GM18858 (cell line): ENCODE measurements at regions not wholly inside any gene's neighbourhood (a gene's known extent, or its start where the extent isn't known, plus 50 kb on each side); places are given as distances from the start of the nearest gene placed in this dataset.

ENCODE experiments used
- ATAC-seq: cut with Tn5 transposase; IDR thresholded peaks from one replicate; pipeline ENCODE4 v1.9.1; 2021; ENCODE audit not compliant: unreplicated experiment

DNA sequence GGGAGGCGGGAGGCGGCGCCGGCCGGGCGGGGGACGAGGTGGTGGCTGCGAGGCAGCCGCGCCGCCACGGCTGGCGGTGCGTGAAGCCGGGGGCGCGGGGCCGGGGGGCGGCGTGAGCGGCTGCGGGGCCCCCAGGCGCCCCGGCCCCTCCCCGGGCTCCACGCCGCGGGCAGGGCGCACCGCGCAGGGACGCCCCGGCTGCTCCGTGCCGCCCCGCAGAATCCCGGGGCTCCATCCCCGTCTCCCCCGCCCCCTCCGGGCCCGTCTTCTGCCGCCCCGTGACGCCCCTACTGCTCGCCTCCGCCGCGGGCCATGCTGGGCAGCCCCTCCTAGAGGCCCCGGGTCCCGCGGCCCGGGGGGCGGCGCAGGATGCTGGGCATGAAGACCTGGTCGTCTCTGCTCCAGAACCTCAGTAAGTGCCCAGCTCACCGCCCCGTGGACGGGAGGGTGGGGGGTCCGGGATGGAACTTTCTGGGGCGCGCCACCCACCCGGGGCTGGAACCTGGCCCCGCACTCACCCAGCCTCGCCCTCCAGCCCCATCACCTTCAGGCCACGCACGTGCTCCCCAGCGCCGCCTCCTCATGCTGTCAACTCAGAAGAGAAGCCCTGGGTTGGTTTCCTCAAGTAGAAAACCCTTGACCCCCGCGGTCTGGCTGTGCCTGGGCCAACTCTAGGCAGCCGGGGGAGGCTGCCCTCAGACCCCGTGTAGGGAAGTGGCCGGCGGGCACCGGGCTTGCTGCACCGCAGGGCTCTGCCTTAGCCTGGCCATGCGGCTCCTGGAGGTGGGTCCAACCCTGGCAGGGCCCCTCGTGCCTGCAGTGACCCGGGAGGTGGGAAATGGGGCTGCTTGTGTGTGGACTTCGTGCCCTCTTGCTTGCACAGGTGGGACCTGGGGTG, 150.2 kb upstream of the GSE1 start:
- ATAC-seq, result no peak

DNA sequence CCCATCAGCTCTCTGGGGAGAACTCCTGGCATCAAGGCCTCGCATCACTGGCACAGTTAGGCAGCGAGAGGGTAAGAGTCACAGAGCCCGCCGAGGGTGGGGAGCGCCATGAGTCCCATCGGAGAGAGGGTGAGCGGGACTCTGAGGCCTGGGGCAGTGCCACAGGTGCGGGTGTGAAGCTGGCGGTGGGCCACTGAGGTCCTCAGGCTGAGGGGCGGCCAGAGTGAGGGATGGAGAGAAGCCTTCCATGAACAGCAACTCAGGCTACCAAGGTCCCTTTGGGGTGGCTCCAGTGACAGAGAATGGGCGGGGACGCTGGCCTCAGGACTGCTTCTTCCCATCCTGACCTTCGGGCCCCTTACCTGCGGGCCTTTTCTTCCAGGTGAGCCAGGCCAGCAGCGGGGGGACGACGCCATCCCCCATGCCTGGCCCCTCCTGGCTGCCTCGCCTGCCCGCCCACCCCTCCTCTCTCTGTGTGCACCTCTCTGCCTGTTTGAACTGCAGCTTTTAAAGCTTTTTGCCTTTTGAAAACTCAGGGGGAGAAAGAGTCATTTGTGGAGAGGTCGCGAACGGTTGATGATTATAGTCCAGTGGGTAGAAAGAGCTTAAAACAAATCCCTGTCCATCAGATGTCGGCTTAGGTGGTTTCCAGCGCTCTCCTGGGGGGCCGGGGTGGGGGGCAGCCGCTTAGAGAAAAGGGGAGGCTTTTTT, 149.3 kb upstream of the GSE1 start:
- ATAC-seq, result no peak

DNA sequence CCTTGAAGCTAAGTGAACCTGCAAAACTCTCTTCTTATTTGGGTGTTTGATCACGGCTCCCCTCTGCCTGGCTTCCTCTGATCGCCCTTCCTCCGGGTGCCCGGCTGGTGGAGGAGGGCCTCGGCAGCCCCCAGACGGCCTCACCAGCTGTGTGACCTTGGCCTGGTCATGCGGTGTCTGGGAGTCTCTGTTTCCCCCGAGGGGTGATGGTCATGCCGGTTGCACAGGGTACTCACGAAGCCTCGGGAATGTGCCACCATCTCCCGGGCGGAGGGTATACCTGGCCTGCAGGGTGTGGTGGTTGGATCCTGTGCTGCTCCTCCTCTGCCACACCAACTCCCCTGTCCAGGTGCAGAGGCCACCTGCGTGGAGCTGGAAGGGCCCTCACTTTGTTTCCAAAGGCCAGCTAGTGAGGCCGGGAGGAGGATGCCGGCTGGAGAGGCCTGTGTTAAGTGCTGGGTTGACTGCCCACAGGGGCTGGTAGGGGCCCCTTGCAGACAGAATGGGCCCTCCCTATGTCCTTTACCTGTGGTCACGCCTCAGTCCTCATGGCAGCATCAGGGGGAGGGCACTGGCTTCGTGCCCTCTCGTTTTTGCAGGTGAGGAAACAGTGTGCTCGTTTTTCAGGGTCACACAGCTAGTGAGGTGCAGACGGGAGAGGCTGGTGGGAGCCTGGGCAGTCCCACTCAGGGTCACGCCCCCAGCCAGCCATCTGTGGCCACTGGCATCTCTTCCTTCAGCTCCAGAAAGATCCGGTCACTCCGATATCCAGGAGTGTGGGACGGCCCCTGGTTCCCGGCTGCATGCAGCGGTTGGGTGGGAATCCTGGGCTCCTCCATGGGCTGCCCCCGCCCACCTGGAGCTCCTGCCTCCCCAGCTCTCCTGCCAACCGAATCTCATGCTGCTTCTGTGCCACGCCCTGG, 148.5 kb upstream of the GSE1 start:
- no peak for ATAC-seq

DNA sequence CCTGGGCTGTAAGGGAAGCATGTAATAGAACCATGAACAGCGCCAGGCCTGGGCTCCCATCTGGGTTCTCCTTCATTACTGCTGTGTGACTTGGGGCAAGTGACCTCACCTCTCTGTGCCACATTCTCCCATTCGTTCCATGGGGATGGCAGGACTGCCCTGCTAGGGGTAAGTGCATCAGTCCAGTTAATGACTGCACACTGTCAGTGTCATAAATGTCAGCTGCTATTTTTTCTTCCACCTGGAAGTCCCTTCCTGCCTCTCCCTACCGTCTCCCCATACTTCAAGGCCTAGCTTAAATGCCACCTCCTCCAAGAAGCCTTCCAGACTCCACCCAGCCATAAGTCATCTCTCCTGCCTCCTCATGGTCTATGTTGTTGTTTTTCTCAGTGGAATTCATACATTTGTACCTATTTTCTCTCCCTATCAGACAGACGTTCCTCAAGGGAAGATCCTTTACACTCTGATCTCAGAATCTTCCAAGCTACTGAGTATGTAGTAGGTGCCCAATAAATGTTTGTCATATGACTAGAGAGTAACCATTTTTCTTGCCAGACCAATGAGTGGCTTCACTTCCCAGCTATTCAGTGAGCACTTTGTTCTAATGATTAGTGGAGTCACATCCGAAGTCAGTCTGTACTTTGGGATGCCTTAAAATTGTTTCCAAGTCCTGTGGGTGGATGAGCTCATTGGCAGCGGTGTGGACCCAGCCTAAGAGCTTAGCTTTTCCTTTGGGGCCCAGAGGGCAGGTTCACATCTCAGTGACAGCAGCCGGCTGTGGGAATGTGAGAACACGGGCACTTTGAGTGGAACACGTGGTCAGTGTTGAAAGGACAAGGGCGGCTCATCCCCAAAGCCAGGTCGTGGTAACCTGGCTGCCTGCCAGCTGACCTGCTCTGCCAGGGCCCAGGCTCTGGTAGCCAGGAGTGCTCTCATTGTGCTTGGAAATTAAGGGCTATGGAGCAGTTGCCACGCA, 147.5 kb upstream of the GSE1 start:
- ATAC-seq, result no peak

DNA sequence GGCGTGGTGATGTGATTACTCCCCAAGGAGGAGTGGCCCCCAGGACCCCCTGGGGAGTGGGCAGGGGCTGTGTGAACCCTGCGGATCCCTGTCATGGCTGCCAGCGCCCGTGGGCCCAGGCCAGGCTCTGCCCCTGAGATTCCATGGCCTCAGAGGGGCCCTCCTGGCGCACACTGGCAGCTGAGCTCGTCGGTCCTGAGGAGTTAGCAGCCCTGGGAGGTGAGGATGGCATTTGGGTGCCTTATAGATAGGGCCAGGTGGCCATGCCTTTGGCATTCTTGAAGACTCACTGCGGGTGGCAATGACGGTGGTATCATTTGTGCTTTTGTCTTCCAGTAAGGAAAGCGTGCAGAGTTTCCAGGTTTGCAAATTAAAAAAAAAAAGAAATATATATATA, 146.8 kb upstream of the GSE1 start:
- no peak for ATAC-seq

DNA sequence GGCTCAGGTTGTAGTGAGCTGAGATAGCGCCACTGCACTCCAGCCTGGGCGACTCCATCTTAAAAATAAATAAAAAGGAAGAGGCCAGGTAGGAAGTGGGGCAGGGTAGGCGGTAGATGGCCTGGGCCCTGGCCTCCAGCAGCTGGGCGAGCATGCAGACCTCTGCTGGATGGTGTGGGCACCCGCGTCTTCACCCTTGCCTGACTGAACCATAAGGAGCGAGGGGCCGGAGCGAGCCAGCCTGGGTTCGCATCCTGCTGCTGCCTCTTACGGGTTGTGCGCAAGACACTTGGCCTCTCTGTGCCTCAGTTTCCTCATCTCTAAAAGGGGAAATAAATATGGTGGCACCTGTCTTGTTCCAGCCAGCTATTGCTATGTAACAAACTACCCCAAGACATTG, 146.1 kb upstream of the GSE1 start:
- no peak for ATAC-seq

DNA sequence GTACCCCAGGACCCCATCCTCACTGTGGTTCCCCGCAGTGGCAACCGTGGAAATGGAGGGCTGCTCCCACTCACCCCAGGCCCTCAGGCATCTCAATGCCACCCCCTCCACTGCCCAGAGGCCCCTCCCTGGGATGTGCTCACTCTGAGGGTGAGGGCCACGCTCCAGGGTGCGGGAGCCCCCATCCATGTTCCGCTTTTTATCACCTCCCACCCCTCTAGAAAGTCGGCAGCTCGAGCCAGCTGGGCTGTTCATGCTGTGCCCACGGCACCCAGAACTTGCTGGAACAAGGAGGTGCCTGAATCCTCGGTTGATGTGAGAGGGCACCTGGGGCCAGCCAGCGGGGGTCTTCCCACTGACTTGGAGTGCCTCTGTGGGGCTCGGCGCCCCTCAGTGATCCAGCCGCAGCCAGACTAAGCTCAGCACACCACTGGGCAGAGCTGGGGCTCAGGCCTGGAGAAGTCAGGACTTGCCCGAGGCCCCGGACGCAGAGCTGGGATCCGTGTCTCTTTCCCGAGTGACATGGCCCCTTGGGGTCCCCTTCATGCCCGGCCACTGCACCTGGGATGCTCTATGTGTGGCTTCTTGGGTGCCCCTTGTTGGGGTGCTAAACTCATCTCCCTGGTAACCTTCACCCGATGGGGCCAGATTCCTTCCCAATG, 143.1 kb upstream of the GSE1 start:
- no peak for ATAC-seq

DNA sequence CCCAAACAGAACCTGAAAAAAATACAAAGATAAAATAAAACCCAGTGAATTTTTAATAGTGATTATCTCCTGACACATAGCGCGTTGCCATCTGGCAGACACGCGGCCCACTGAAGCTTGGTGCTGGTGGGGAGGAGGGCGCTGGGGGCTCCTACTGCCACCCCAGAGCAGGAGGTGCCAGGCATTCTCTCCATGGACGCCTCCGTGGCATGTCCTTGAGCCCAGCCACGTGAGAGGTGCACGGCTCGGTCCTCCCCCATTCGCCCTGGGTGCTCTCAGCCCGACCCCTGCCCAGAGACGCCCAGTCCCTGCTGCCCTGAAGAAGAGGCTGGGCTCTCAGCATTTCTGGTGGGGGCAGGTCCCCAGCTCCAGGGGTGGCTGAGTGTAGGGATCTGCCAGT, 142.2 kb upstream of the GSE1 start:
- ATAC-seq, result no peak

DNA sequence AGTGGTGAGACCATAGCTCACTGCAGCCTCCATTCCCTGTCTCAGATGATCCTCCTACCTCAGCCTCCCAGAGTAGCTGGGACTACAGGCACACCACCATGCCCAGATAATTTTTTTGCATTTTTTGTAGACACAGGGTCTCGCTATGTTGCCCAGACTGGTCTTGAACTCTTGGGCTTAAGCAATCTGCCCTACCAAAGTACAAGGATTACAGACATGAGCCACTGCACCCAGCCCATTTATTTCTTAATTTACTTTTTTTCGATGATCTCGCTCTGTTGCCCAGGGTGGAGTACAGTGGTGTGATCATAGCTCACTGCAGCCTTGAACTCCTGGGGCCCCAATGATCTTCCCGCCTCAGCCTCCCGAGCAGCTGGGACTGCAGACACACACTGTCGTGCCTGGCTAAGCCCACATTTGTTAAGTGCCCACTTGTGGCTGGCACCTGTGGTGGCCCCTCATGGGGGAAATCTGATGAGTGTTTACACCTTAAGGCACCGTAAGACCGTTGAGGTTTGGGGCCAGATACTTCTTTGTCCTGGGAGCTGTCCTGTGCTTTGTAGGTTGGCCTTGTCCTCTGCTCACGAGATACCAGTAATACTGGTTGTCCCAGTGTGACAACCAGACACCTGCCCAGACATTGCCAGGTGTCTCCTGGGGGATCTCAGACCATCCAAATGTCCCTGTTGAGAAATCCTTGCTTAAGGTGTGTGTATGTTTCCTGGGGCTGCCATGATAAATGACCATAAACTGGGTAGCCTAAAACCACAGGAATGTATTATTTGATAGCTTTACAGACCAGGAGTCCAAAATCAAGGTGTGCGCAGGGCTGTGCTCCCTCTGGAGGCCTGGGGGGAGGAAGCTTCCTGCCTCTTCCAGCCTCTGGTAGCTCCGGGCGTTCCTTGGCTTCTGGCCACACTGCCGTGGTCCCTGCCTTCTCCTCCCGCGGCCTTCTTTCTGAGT, 141.4 kb upstream of the GSE1 start:
- ATAC-seq, result no peak

DNA sequence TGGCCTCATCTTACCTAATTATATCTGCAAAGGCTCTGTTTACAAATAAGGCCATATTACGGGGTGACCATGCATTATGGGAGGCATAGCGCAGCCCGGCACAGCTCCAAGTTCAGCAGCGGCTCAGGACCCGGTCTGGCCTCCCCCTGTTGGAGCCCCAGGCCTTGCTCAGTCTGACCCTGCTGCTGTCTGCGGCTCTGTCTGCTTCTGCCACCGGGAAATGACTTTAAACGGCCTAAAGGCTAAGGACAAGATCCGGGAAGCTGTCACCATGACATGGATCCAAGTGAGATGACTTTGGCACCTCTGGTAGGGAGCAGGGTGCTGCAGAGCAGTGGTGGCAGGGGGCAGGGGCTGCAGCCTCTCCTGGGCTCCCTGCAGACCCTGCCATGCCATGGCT, 140.6 kb upstream of the GSE1 start:
- ATAC-seq, result no peak

DNA sequence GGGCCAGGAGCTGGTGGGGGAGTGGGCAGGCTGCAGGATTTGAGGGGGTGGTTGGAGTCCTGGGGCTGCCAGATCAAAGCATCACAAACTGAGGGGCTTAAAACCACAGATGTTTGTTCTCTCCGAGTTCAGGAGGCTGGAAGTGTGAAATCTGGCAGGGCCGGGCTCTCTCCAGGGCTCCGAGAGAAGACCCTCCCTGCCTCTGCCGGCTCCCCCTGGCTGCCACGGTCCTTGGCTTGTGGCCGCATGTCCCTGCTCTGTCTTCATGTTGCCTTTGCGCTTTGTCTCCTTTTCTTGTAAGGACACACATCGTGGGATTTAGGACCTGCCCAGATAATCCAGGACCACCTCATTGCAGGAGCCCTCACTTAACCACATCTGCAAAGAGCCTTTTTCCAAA, 139.8 kb upstream of the GSE1 start:
- no peak for ATAC-seq

DNA sequence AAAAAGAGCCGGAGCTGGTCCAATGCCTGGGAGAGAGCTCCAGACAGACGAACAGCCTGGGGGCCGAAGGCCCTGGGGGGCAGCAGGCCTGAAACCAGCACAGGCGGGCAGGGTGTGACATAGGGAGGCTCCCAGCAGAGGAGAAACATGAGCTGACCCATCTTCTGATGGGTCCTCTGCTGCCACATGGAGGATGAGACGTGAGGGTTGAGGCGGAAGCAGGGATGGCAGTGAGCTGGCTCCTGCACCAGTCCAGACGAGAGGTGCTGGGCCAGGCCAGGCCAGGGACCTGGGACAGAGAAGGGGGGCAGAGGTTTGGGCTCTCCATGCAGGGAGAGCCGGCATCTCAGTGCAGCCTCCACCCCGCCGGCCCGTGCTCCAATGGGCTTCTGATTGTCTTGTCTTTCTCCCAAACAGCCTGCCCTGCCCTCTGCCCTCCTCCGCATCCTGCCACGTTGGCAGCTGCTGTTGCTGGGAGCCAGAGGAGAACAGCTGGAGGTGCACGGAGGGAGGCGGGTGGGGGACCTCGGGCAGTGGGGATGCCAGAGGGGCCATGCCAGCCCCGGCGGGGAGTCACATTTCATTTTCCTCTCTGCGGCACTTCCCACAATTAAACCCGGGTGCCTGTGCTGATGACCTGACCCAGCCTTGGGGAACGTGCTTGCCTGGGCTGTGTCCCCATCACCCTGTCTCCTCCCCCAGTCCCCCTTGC, 139.1 kb upstream of the GSE1 start:
- ATAC-seq, result no peak

DNA sequence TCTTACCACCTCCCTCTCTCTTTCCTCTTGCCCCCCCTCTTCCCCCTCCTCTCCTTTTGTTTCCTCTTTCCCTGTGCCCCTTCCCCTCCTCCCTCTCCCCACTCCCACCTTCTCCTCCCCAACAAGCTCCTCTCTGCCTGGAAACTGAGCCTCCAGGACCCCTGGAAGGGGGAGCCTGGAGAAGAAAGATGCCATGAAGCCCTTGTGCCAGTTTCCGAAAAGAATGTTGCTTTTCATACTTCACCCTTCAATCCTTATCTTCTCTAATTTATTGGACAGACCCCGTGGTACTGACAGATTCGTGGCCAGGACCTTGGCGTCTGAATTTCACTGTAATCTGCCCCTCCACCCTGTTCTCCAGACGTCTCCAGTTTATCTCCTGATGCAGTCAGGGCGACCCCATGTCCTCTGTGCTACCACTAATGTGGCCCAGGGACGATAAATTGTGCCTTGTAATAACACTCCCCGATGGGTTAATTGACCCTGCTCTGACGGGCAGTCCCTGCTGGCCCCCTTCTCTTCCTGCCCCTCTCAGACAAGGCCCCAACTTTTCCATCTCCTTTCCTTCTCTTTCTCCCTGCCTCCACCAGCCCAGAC, 138.4 kb upstream of the GSE1 start:
- ATAC-seq, result no peak

DNA sequence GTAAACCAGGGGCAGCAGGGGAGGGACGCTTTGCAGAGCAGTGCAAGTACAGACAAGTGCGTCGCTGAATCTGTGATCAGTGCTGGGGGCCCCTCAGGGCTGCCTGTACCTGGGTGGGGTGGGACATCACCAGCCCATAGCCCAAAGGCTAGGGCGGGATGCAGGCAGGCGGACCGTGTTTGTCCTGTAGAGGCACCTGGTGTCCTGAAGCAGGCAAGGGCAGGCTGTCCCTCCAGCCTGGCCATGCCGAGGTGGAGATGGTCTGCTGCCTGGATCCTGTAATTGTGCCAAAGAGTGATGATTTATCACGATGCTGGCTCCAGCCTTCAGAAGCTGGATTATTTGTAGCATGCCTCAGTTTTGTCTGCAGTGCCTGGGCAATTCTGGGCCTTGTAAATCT, 137.9 kb upstream of the GSE1 start:
- no peak for ATAC-seq

DNA sequence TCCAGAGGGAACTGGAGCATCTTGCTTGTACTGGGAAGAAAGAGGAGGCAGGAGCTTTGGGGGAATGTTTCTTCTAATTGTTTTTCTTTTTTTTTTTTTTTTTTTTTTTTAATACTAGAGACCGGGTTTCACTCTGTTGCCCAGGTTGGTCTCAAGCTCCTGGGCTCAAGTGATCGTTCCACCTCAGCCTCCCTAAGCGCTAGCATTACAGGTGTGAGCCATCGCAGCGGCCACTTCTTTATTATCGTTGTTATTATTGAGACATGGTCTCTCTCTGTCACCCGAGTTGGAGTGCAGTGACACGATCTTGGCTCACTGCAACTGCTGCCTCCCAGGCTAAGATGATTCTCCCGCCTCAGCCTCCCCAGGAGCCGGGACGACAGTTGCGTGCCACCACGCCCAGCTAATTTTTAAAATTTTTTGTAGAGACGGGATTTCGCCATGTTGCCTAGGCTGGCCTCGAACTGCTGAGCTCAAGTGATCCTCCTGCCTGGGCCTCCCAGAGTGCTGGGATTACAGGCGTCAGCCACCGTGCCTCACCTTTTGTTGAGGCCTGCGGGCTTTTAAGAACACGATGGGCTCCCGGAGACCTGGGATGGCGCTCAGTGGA, 137.3 kb upstream of the GSE1 start:
- ATAC-seq, result no peak

DNA sequence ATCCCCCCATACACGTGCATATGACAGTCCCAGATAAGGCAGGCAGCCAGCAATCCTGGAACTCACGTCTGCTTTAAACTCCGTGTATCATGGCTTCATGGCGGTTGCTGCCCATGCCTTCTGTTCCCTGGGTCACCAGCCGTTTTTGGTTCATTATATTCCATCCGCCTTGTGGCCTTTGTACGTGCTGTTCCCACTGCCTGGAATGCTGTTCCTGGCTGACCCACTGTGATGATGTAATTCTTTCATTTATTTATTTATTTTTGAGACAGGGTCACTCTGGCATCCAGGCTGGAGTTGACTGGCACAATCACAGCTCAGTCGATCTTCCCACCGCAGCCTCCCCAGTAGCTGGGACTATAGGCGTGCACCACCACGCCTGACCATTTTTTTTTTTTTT, 136.7 kb upstream of the GSE1 start:
- ATAC-seq, result no peak

DNA sequence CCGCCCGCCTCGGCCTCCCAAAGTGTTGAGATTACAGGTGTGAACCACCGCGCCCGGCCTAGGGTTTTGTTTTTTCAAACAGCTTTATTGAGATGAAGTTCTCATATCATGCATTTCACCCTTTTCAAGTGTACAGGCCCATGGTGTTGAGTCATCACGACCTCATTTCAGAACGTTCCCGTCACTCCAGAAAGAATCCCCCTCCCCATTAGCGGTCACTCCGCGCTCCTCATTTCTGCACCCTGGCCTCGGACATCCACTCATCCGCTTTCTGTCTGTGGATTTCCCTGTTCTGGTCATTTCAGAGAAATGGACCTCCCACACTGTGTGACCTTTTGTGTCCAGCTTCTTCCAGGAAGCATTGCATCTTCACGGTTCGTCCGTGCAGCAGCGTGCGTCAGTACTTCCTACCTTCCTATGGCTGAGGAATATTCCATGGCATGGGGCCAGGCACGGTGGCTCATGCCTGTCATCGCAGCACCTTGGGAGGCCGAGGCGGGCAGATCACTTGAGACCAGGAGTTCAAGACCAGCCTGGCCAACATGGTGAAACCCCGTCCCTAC, 135.2 kb upstream of the GSE1 start:
- no peak for ATAC-seq
